B cell (primary cell): ENCODE measurements at regions not wholly inside any gene's neighbourhood (a gene's known extent, or its start where the extent isn't known, plus 50 kb on each side); places are given as distances from the start of the nearest gene placed in this dataset.

Experiments
- ATAC-seq: fragments of 200-7000 bp; cut with Tn5 transposase; one replicate; pipeline ENCODE4 v1.10.0; 2021; ENCODE audit warnings: low read depth, mild to moderate bottlenecking, moderate number of reproducible peaks, moderate library complexity
- CTCF ChIA-PET: fragments of 350-600 bp; sonication (Branson Sonifier 250); formaldehyde crosslinking; loops from one replicate; lab custom pipeline; 2021; ENCODE audit warnings: antibody characterized with exemption, inconsistent platforms; lab: Charles Lee
- POLR2A ChIA-PET: fragments of 350-600 bp; sonication (Branson Sonifier 250); formaldehyde crosslinking; loops from one replicate; lab custom pipeline; 2021; ENCODE audit warnings: antibody characterized with exemption; lab: Charles Lee
- DNase-seq: peaks from one replicate; pipeline ENCODE4 v3.0.0; 2013
- H2AFZ ChIP-seq: 2 replicates; pipeline ENCODE4 v1.6.1; 2012; ENCODE audit warnings: mild to moderate bottlenecking, low read depth, low read length; ENCODE audit not compliant: insufficient read depth, poor library complexity, severe bottlenecking
- H3K27ac ChIP-seq, 2 donors: 1 replicate in 1 of 2; 2 replicates in 1 of 2; pipeline ENCODE4 v1.5.1; 2012 to 2013; ENCODE audit warnings: low read length in 2 of 2, mild to moderate bottlenecking in 2 of 2, moderate library complexity in 1 of 2
- H3K27me3 ChIP-seq, 4 experiments: fragments of 200-600 bp in 1 of 4; sonication (generic) in 1 of 4; replicated peaks in 1 of 4; 1 replicate in 2 of 4; 2 replicates in 2 of 4; pipeline versions ENCODE4 v1.6.1 to v1.7.0; 2013 to 2016; ENCODE audit warnings: low read length in 3 of 4, mild to moderate bottlenecking in 2 of 4, mixed read lengths in 1 of 4, moderate library complexity in 1 of 4; ENCODE audit not compliant: insufficient read depth in 4 of 4, control insufficient read depth in 3 of 4; ENCODE audit errors: control extremely low read depth in 1 of 4
- H3K36me3 ChIP-seq, 2 experiments: replicated peaks in 1 of 2; 1 replicate in 1 of 2; 2 replicates in 1 of 2; pipeline versions ENCODE4 v1.6.1 to v1.7.1; 2013; ENCODE audit warnings: low read length in 1 of 2; ENCODE audit not compliant: insufficient read depth in 2 of 2, control insufficient read depth in 1 of 2; ENCODE audit errors: control extremely low read depth in 1 of 2, extremely low read depth in 1 of 2
- H3K4me1 ChIP-seq, 2 donors: fragments of 200-600 bp in 1 of 2; sonication (generic) in 1 of 2; 1 replicate in 1 of 2; 2 replicates in 1 of 2; pipeline versions ENCODE4 v1.5.1 to v1.6.1; 2013 to 2017; ENCODE audit warnings: low read length in 2 of 2; ENCODE audit not compliant: control insufficient read depth in 2 of 2, insufficient read depth in 2 of 2
- H3K4me2 ChIP-seq: replicated peaks from 2 replicates; pipeline ENCODE3; 2012; ENCODE audit warnings: mild to moderate bottlenecking, low read depth, low read length; ENCODE audit not compliant: poor library complexity, severe bottlenecking
- H3K4me3 ChIP-seq, 5 experiments: fragments of 200-600 bp in 1 of 5; sonication (generic) in 1 of 5; 1 replicate in 3 of 5; 2 replicates in 2 of 5; pipeline versions ENCODE4 v1.5.1 to v1.7.0; 2011 to 2016; ENCODE audit warnings: low read length in 4 of 5, mild to moderate bottlenecking in 4 of 5, low read depth in 2 of 5, control low read depth in 1 of 5, moderate library complexity in 1 of 5; ENCODE audit not compliant: insufficient read depth in 1 of 5; ENCODE audit errors: control extremely low read depth in 1 of 5, extremely low read depth in 1 of 5
- H3K79me2 ChIP-seq: fragments of 200-600 bp; sonication (generic); one replicate; pipeline ENCODE4 v1.6.0; 2016; ENCODE audit warnings: low read length; ENCODE audit not compliant: control insufficient read depth, insufficient read depth
- H3K9ac ChIP-seq: fragments of 200-600 bp; sonication (generic); 2 replicates; pipeline ENCODE4 v1.6.1; 2017; ENCODE audit warnings: mild to moderate bottlenecking, low read length, moderate library complexity
- H3K9me3 ChIP-seq, 3 donors: one replicate each; pipeline versions ENCODE4 v1.6.1 to v1.7.1; 2013; ENCODE audit warnings: low read length in 2 of 3; ENCODE audit not compliant: control insufficient read depth in 2 of 3, insufficient read depth in 1 of 3; ENCODE audit errors: control extremely low read depth in 1 of 3
- H4K20me1 ChIP-seq: 2 replicates; pipeline ENCODE4 v1.6.0; 2012; ENCODE audit warnings: mild to moderate bottlenecking, low read length; ENCODE audit not compliant: insufficient read depth, control insufficient read depth, poor library complexity, severe bottlenecking
- H3K27ac Mint-ChIP-seq: one replicate; pipeline ENCODE4 v1.8.0; 2021; ENCODE audit warnings: mixed read lengths
- H3K27me3 Mint-ChIP-seq: one replicate; pipeline ENCODE4 v1.8.0; 2021; ENCODE audit warnings: mixed read lengths
- H3K4me1 Mint-ChIP-seq: one replicate; pipeline ENCODE4 v1.8.0; 2021; ENCODE audit warnings: mixed read lengths
- H3K4me3 Mint-ChIP-seq: one replicate; pipeline ENCODE4 v1.8.0; 2021; ENCODE audit warnings: mixed read lengths
- H3K9me3 Mint-ChIP-seq: one replicate; pipeline ENCODE4 v1.8.0; 2022; ENCODE audit warnings: mixed read lengths; ENCODE audit not compliant: insufficient read depth
- CTCF ChIP-seq: fragments of 200-600 bp; IDR thresholded peaks from one replicate; pipeline ENCODE4 v1.8.0; 2022; ENCODE audit warnings: antibody characterized with exemption, mild to moderate bottlenecking
- EZH2 ChIP-seq: IDR thresholded peaks from 2 replicates; pipeline ENCODE4 v1.6.1; 2012; ENCODE audit warnings: borderline replicate concordance, low read depth, mild to moderate bottlenecking, moderate library complexity, low read length; ENCODE audit not compliant: insufficient read depth, poor library complexity, severe bottlenecking
- WGBS: methylation state at CpG from one replicate; pipeline ENCODE4 v1.1.5; 2013; ENCODE audit warnings: missing lambda C conversion rate; ENCODE audit not compliant: insufficient coverage; 5-methylcytosine and 5-hydroxymethylcytosine counted together
- intact Hi-C: fragments of 100-400 bp; cut with micrococcal nuclease; formaldehyde crosslinking; loops from one replicate; pipeline ENCODE4 v1.10.0; 2022

DNA sequence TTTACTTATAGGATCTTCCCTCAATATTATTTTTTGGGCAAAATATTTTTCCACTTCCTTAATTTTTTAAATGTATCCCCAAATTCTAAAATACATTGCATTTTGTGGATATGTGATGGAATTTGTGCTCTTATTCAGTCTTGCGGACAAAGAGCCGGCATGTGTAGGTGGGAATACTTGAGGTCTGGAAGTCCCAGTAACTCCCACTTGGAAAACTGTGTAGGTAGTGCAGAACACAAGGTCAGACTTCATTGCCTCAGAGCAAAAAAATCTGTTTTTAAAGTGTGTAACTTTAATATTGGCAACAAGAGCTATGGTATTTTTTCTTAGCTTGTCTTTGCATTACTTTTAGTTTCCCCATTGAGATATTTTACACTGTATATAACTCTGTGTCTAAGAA lies 68.5 kb upstream of the SEMA3A start:
- no peaks in the 10 kb centered on the region for H3K4me1 Mint-ChIP-seq
- POLR2A ChIA-PET: no interaction called here
- WGBS: 86% methylated on average over 1 of the region's 2 CpGs
- Histone ChIP-seq H3K4me3 (no peak overlapping the region), H4K20me1 (no peaks in the 10 kb centered on the region), H3K27ac (no peak overlapping the region), H2AFZ (no peak overlapping the region), H3K9ac (no peak overlapping the region), H3K9me3 (peaks cover 0 to 8% (median 0%) of the 10 kb centered on the region in 3 donors), H3K27me3 (no peaks in the 10 kb centered on the region), H3K36me3 (no peaks in the 10 kb centered on the region), H3K4me1 (no peaks in the 10 kb centered on the region), H3K4me2 (no peak overlapping the region), H3K79me2 (no peaks in the 10 kb centered on the region)
- H3K27ac Mint-ChIP-seq: no peak overlapping the region
- H3K9me3 Mint-ChIP-seq: no peaks in the 10 kb centered on the region
- DNase-seq: no peak
- intact Hi-C loops: no loop called here
- H3K27me3 Mint-ChIP-seq: no peaks in the 10 kb centered on the region
- no peak for ATAC-seq
- TF ChIP-seq EZH2 (no peak), CTCF (no peak)
- no peak overlapping the region for H3K4me3 Mint-ChIP-seq
- CTCF ChIA-PET: no interaction called here

DNA sequence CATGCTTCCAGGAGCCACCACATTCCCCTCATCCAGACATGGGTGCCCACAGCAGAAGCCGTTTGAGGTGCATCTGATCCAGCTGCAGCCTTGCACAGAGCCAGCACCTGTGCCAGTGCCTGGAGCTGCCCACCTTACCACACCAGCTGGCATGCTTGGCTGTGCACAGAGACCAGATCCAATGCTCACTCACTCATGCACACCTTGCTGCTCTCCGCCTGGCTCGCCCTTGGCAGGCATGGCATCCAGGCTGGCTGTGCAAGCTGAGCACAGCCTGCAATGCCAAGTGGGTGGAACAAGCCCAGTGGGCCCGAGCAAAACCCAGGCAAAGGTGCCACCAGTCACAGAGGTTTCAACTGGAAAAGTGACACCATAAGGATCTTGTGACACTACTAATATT lies 66.9 kb upstream of the SEMA3A start:
- Histone ChIP-seq H3K4me3 (no peak overlapping the region), H3K4me2 (no peak overlapping the region), H4K20me1 (no peaks in the 10 kb centered on the region), H3K27me3 (no peaks in the 10 kb centered on the region), H3K27ac (no peak overlapping the region), H3K9ac (no peak overlapping the region), H3K4me1 (no peaks in the 10 kb centered on the region), H3K9me3 (peaks cover 0 to 8% (median 0%) of the 10 kb centered on the region in 3 donors), H2AFZ (no peak overlapping the region), H3K36me3 (no peaks in the 10 kb centered on the region), H3K79me2 (no peaks in the 10 kb centered on the region)
- intact Hi-C loops: no loop called here
- no peaks in the 10 kb centered on the region for H3K27me3 Mint-ChIP-seq
- ChIA-PET CTCF (no interaction called here), POLR2A (no interaction called here)
- no peak overlapping the region for H3K4me3 Mint-ChIP-seq
- H3K9me3 Mint-ChIP-seq: no peaks in the 10 kb centered on the region
- DNase-seq: no peak
- no peaks in the 10 kb centered on the region for H3K4me1 Mint-ChIP-seq
- WGBS: 89% methylated on average over 3 of the region's 4 CpGs
- H3K27ac Mint-ChIP-seq: no peak overlapping the region
- no peak for TF ChIP-seq CTCF
- TF ChIP-seq EZH2: no peak
- ATAC-seq: no peak
